Liver (tissue), 3 donors: ENCODE measurements at regions not wholly inside any gene's neighbourhood (a gene's known extent, or its start where the extent isn't known, plus 50 kb on each side); places are given as distances from the start of the nearest gene placed in this dataset.

ENCODE experiments used
- GABPA ChIP-seq, 2 donors: IDR thresholded peaks in 1 of 2; conservative IDR thresholded peaks in 1 of 2; 2 replicates each; pipeline ENCODE4 v1.6.1; 2016; ENCODE audit warnings: antibody characterized with exemption in 2 of 2, mild to moderate bottlenecking in 1 of 2, moderate library complexity in 1 of 2
- SP1 ChIP-seq: IDR thresholded peaks from 2 replicates; pipeline ENCODE4 v1.6.1; 2018; ENCODE audit warnings: antibody characterized with exemption, mild to moderate bottlenecking
- TAF1 ChIP-seq: conservative IDR thresholded peaks from 2 replicates; pipeline ENCODE4 v1.6.1; 2016; ENCODE audit warnings: antibody characterized with exemption, mild to moderate bottlenecking
- TF ChIP-seq, protein P1 (sequence below): fragments of 150-350 bp; IDR thresholded peaks from 2 replicates; pipeline ENCODE4 v1.5.1; 2017; ENCODE audit warnings: improper control_type of control experiment, low read depth, low read length; ENCODE audit not compliant: missing input control
- donor health status: healthy.
- donor health status: healthy.

DNA sequence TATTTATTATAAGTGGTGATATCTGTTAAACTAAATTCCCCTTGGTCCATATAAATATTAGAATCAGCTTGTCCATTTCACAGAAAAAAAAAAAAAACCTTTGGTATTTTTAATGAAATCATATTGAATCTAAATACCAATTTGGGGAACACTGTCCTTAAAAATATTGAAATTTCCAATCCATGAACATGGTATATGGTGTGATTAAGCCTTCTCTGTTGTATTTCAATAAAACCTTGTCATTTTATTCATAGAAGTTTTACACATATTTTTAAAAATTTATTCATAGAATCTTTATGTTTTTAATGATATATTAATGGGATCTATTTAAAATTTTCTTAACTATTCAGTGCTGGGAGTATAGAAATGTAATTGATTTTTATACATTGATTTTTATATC is 135.3 kb downstream of the CEP120 start:
- TF ChIP-seq TAF1 (no peak), SP1 (no peak), GABPA (IDR thresholded peaks at IDR 0.05 in 1 of 2, conservative IDR thresholded peaks at IDR 0.05 in 1 of 2) (no peak)
- TF ChIP-seq, protein P1, sequence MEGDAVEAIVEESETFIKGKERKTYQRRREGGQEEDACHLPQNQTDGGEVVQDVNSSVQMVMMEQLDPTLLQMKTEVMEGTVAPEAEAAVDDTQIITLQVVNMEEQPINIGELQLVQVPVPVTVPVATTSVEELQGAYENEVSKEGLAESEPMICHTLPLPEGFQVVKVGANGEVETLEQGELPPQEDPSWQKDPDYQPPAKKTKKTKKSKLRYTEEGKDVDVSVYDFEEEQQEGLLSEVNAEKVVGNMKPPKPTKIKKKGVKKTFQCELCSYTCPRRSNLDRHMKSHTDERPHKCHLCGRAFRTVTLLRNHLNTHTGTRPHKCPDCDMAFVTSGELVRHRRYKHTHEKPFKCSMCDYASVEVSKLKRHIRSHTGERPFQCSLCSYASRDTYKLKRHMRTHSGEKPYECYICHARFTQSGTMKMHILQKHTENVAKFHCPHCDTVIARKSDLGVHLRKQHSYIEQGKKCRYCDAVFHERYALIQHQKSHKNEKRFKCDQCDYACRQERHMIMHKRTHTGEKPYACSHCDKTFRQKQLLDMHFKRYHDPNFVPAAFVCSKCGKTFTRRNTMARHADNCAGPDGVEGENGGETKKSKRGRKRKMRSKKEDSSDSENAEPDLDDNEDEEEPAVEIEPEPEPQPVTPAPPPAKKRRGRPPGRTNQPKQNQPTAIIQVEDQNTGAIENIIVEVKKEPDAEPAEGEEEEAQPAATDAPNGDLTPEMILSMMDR = no peak
